ENCODE measurements at regions not wholly inside any gene's neighbourhood (a gene's known extent, or its start where the extent isn't known, plus 50 kb on each side); places are given as distances from the start of the nearest gene placed in this dataset.

GRCh38 chr18:51401912-51402311 is 204.4 kb upstream of the MEX3C start:
- ChIA-PET CTCF (no interaction called here), RAD21 (ENCODE audit: unreplicated experiment) (no interaction called here), POLR2A (no interaction called here), SMC1A (ENCODE audit: uncharacterized antibody, unreplicated experiment) (interaction anchor here (2.3 kb wide), 1 partner anchor 10 kb away, joined by 5 read pairs; no protein-coding TSS in a partner anchor)
- DNase-seq (ENCODE audit: low read depth, low spot score) (no peak), ATAC-seq (no peak), FAIRE-seq (no peak)
- Histone ChIP-seq H3K27me3 (replicated peaks in 1 of 2; ENCODE audit: control insufficient read depth in 2 of 2, insufficient read depth in 2 of 2, low read length in 1 of 2) (no peaks in the 10 kb centered on the region), H4K20me1 (ENCODE audit: control insufficient read depth, insufficient read depth) (no peaks in the 10 kb centered on the region), H3K4me2 (ENCODE audit: control insufficient read depth, insufficient read depth) (no peak overlapping the region), H3K4me3 (no peak overlapping the region), H3K36me3 (ENCODE audit: control insufficient read depth in 2 of 2, insufficient read depth in 2 of 2, low read length in 1 of 2) (no peaks in the 10 kb centered on the region), H2AFZ (ENCODE audit: control insufficient read depth, low read depth, low read length) (no peak overlapping the region), H3K27ac (ENCODE audit: control insufficient read depth, insufficient read depth) (no peak overlapping the region), H3K9ac (ENCODE audit: control insufficient read depth, insufficient read depth, low read length) (no peak overlapping the region), H3K9me3 (replicated peaks; ENCODE audit: control insufficient read depth, insufficient read depth, low read length) (no peaks in the 10 kb centered on the region), H3K79me2 (ENCODE audit: control insufficient read depth, insufficient read depth, low read length) (no peaks in the 10 kb centered on the region), H3K4me1 (ENCODE audit: control insufficient read depth, insufficient read depth, low read length) (no peaks in the 10 kb centered on the region)
- WGBS (ENCODE audit: insufficient coverage, insufficient replicate concordance, low lambda C conversion rate, missing lambda C conversion rate), result 35% methylated on average over 2 of the region's 2 CpGs
- intact Hi-C loops (cut with micrococcal nuclease; ENCODE audit: unreplicated experiment), result no loop called here
- in situ Hi-C loops (cut with MboI), result no loop called here
- BruUV-seq (replicated peaks), result no TSS peak
- TF ChIP-seq CBFB (IDR thresholded peaks at IDR 0.05; ENCODE audit: low read depth) (no peak), ZNF207 (IDR thresholded peaks at IDR 0.05; ENCODE audit: borderline replicate concordance) (no peak), WRNIP1 (IDR thresholded peaks at IDR 0.05; ENCODE audit: borderline replicate concordance, low read depth, low read length) (no peak), RELB (IDR thresholded peaks at IDR 0.05; ENCODE audit: low read depth) (no peak), RELA (IDR thresholded peaks at IDR 0.05; ENCODE audit: borderline replicate concordance, partially characterized antibody) (no peak), JUNB (IDR thresholded peaks at IDR 0.05) (no peak), BRCA1 (IDR thresholded peaks at IDR 0.05; ENCODE audit: low read depth, low read length) (no peak), USF1 (IDR thresholded peaks at IDR 0.05; ENCODE audit: borderline replicate concordance, extremely low read length, insufficient read depth, low read depth, low read length) (no peak), STAT3 (IDR thresholded peaks at IDR 0.05; ENCODE audit: low read depth, low read length) (no peak), ZBTB40 (IDR thresholded peaks at IDR 0.05; ENCODE audit: borderline replicate concordance) (no peak), ATF3 (IDR thresholded peaks at IDR 0.05; ENCODE audit: borderline replicate concordance, extremely low read depth, low read depth, low read length) (no peak), IKZF1 (conservative IDR thresholded peaks at IDR 0.05) (no peak), SP1 (IDR thresholded peaks at IDR 0.05; ENCODE audit: low read depth, low read length) (no peak), SMAD1 (IDR thresholded peaks at IDR 0.05; ENCODE audit: low read depth, partially characterized antibody) (no peak), HDAC2 (IDR thresholded peaks at IDR 0.05) (no peak), YBX1 (IDR thresholded peaks at IDR 0.05) (no peak), HSF1 (IDR thresholded peaks at IDR 0.05; ENCODE audit: low read depth, low read length) (no peak)

Data from GM12878 (cell line).